Testis (tissue), 2 donors: ENCODE measurements at regions not wholly inside any gene's neighbourhood (a gene's known extent, or its start where the extent isn't known, plus 50 kb on each side); places are given as distances from the start of the nearest gene placed in this dataset.
"Not testable (repeated sequence)": the region's sequence is repeated elsewhere in the genome, so short reads cannot be mapped to it uniquely, and the experiment has no call there.

Experiments
- DNase-seq: peaks from one replicate; pipeline ENCODE4 v3.0.0-alpha.2; 2019
- H3K27ac ChIP-seq, 2 donors: fragments of 200-600 bp; sonication (generic); one replicate each; pipeline ENCODE4 v1.5.1; 2019
- H3K27me3 ChIP-seq: fragments of 200-600 bp; sonication (generic); one replicate; pipeline ENCODE4 v1.5.1; 2019
- H3K36me3 ChIP-seq: fragments of 200-600 bp; sonication (generic); one replicate; pipeline ENCODE4 v1.5.1; 2017; ENCODE audit warnings: low read depth; ENCODE audit errors: missing control alignments
- H3K4me1 ChIP-seq: fragments of 200-600 bp; sonication (generic); one replicate; pipeline ENCODE4 v1.5.1; 2019
- H3K4me3 ChIP-seq, 2 donors: fragments of 200-600 bp; sonication (generic); one replicate each; pipeline ENCODE4 v1.5.1; 2017 to 2019
- H3K9me3 ChIP-seq: fragments of 200-600 bp; sonication (generic); one replicate; pipeline ENCODE4 v1.5.1; 2017
- CTCF ChIP-seq, 3 experiments: fragments of 450-650 bp in 2 of 3; fragments of 200-600 bp in 1 of 3; sonication (generic) in 1 of 3; IDR thresholded peaks; one replicate each; pipeline ENCODE4 v1.5.1; 2016 to 2019; ENCODE audit warnings: antibody characterized with exemption in 3 of 3, mild to moderate bottlenecking in 2 of 3, moderate library complexity in 1 of 3
- POLR2A ChIP-seq: fragments of 450-650 bp; IDR thresholded peaks from one replicate; pipeline ENCODE4 v1.6.1; 2017; ENCODE audit warnings: antibody characterized with exemption, mild to moderate bottlenecking, moderate library complexity
- WGBS, 2 donors: methylation state at CpG; one replicate each; pipeline ENCODE4 v1.1.5; 2018; 5-methylcytosine and 5-hydroxymethylcytosine counted together
- intact Hi-C: fragments of 100-400 bp; cut with DNase I; formaldehyde crosslinking; loops from one replicate; pipeline ENCODE4 v1.15.1; 2023; ENCODE audit warnings: low total_unique reads

DNA sequence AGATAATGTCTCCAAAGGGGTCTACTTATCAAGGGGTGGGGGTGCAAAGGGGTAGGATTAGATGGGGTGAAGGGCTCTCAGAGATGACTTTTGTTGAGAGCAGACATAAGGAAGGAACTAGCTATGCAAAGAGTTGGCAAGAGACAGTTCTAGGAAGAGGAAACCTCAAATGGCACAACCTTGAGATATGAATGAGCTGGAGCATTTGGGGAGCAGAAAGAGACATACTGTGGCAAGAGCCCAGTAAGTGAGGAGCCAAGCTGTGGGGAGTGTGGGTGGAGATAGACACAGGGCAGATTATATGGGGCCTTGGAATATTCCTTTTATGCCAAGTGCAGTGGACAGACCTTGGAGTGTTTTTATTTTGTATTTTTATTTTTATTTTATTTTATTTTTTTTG, 84.8 kb upstream of the BTG3 start:
- H3K27ac ChIP-seq = no peak overlapping the region
- no peak for DNase-seq
- TF ChIP-seq CTCF (IDR thresholded peaks at IDR 0.05) = no peak

DNA sequence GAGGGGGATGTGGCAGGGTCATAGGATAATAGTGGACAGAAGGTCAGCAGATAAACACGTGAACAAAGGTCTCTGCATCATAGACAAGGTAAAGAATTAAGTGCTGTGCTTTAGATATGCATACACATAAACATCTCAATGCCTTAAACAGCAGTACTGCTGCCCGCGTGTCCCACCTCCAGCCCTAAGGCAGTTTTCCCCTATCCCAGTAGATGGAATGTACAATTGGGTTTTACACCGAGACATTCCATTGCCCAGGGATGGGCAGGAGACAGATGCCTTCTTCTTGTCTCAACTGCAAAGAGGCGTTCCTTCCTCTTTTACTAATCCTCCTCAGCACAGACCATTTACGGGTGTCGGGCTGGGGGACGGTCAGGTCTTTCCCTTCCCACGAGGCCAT, 81.7 kb upstream of the BTG3 start:
- H3K36me3 ChIP-seq, DNase-seq, H3K27me3 ChIP-seq, intact Hi-C loops, H3K27ac ChIP-seq, H3K4me3 ChIP-seq, H3K9me3 ChIP-seq: not testable (repeated sequence)
- WGBS, 2 donors = 65 to 96% methylated on average over 5 to 9 of the region's 9 CpGs
- H3K4me1 ChIP-seq = peaks cover 12% of the 10 kb centered on the region

More for the DNA sequence above, 84.8 kb upstream of the BTG3 start:
- H3K9me3 ChIP-seq = no peaks in the 10 kb centered on the region
- intact Hi-C loops = no loop called here
- H3K27me3 ChIP-seq = no peaks in the 10 kb centered on the region
- H3K4me3 ChIP-seq = no peak overlapping the region
- H3K4me1 ChIP-seq = no peaks in the 10 kb centered on the region
- H3K36me3 ChIP-seq = no peaks in the 10 kb centered on the region

DNA sequence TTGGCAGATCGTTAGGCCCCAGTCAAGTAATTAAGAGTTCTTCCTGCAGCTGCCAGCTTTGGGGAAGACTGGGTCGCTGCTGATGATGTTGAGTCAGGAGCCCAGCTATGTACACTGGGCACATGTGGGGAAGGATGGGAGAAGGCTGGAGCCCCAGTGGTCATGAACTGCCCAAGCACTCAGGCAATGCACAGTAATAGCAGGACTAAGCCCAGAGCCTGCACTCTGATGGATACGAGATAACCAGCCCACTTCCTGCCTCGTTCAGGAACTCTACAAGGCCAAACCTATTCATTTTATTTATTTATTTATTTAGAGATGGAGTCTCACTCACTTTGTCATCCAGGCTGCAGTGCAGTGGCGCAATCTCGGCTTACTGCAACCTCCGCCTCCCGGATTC, 81.1 kb upstream of the BTG3 start:
- Histone ChIP-seq H3K4me3 (no peak overlapping the region), H3K27me3 (no peaks in the 10 kb centered on the region), H3K27ac (no peak overlapping the region), H3K9me3 (no peaks in the 10 kb centered on the region), H3K4me1 (peaks cover 12% of the 10 kb centered on the region), H3K36me3 (no peaks in the 10 kb centered on the region)
- intact Hi-C loops = no loop called here
- no peak for DNase-seq
- 70 to 78% methylated on average over 8 of the region's 8 CpGs for WGBS, 2 donors
- no peak for TF ChIP-seq CTCF (IDR thresholded peaks at IDR 0.05)
- TF ChIP-seq POLR2A = no peak

DNA sequence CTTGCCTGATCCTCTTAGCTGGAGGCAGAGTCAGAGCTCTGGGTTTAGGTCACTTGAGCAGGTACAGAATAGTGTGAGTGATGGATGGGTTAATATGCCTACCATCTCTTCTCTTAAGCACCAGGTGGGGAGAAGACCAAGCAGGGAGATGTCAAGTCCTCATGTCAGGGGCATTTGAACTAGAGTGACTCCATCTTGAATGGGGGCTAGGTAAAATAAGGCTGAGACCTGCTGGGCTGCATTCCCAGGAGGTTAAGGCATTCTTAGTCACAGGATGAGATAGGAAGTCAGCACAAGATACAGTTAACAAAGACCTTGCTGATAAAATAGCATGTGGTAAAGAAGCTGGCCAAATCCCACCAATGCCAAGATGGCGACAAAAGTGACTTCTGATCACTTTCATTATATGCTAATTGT, 77.4 kb upstream of the BTG3 start:
- 43 to 70% methylated on average over 1 of the region's 1 CpG for WGBS, 2 donors
- H3K9me3 ChIP-seq = no peaks in the 10 kb centered on the region
- H3K27ac ChIP-seq = peak overlapping the region; percentile 61 to 83
- no peak for DNase-seq
- TF ChIP-seq POLR2A (no peak), CTCF (IDR thresholded peaks at IDR 0.05) (no peak)
- H3K4me3 ChIP-seq = no peak overlapping the region
- intact Hi-C loops = no loop called here
- peaks cover 12% of the 10 kb centered on the region for H3K4me1 ChIP-seq
- H3K36me3 ChIP-seq = no peaks in the 10 kb centered on the region
- H3K27me3 ChIP-seq = no peaks in the 10 kb centered on the region

DNA sequence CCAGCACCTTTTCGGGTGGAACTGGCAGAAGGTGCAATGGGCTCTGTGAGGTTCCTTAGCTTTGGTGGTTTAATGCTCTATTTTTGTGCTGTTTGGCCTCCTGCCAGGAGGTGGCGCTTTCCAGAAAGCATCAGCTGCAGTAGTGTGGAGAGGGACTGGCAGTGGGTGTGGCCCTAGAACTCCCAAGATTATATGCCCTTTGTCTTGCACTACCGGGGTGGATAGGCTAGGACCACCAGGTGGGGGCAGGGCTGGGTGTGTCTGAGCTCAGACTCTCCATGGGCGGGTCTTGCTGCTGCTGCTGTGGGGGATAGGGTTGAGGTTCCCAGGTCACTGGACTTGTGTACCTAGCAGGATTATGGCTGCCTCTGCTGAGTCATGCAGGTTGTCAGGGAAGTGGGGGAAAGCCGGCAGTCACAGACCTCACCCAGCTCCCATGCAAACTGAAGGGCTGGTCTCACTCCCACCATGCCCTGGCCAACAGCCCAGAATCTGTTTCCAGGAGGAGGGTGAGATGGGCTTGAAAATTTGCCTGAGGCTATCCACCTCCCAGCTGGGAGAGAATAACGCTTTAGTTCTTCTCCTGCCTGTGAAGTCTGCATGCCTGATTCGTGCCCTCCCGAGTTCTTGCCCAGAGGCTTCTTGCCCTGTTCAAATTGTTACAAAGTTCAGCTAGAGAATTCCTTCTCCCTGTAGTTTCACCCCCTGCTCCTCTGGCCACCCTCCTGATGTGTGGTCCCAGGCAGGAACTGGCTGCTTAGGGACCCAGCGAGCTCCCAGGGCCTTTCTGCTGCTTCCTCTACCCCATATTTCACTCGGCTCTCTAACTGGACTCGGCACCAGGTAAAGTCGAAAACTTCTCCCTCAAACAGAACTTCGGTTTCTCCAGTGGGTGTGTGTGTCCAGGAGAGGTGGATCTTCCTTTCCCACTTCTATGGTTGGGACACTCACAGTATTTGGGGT, 76.5 kb upstream of the BTG3 start:
- TF ChIP-seq CTCF (IDR thresholded peaks at IDR 0.05) (peak in 2 of 3 experiments; percentile 37 to 42), POLR2A (no peak)
- Histone ChIP-seq H3K27ac (peak overlapping the region; percentile 61 to 83), H3K27me3 (no peaks in the 10 kb centered on the region), H3K9me3 (no peaks in the 10 kb centered on the region), H3K4me1 (peaks cover 12% of the 10 kb centered on the region), H3K4me3 (no peak overlapping the region), H3K36me3 (no peaks in the 10 kb centered on the region)
- WGBS, 2 donors = 34 to 37% methylated on average over 13 of the region's 13 CpGs
- peak; percentile 89 for DNase-seq
- intact Hi-C loops = no loop called here
